ENCODE measurements at regions not wholly inside any gene's neighbourhood (a gene's known extent, or its start where the extent isn't known, plus 50 kb on each side); places are given as distances from the start of the nearest gene placed in this dataset.

GRCh38 chr2:44825702-44826101 is 115.8 kb upstream of the SIX3 start:
- TF ChIP-seq, protein P1, sequence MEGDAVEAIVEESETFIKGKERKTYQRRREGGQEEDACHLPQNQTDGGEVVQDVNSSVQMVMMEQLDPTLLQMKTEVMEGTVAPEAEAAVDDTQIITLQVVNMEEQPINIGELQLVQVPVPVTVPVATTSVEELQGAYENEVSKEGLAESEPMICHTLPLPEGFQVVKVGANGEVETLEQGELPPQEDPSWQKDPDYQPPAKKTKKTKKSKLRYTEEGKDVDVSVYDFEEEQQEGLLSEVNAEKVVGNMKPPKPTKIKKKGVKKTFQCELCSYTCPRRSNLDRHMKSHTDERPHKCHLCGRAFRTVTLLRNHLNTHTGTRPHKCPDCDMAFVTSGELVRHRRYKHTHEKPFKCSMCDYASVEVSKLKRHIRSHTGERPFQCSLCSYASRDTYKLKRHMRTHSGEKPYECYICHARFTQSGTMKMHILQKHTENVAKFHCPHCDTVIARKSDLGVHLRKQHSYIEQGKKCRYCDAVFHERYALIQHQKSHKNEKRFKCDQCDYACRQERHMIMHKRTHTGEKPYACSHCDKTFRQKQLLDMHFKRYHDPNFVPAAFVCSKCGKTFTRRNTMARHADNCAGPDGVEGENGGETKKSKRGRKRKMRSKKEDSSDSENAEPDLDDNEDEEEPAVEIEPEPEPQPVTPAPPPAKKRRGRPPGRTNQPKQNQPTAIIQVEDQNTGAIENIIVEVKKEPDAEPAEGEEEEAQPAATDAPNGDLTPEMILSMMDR (IDR thresholded peaks at IDR 0.05) = no peak
- no peak for TF ChIP-seq POLR2A (IDR thresholded peaks at IDR 0.05)
